ENCODE measurements at regions not wholly inside any gene's neighbourhood (a gene's known extent, or its start where the extent isn't known, plus 50 kb on each side); places are given as distances from the start of the nearest gene placed in this dataset.

GRCh38 chr10:91035650-91036292, 114.9 kb upstream of the ANKRD1 start:
- no peak for FAIRE-seq
- DNase-seq (ENCODE audit: low spot score) = no peak

DNA sequence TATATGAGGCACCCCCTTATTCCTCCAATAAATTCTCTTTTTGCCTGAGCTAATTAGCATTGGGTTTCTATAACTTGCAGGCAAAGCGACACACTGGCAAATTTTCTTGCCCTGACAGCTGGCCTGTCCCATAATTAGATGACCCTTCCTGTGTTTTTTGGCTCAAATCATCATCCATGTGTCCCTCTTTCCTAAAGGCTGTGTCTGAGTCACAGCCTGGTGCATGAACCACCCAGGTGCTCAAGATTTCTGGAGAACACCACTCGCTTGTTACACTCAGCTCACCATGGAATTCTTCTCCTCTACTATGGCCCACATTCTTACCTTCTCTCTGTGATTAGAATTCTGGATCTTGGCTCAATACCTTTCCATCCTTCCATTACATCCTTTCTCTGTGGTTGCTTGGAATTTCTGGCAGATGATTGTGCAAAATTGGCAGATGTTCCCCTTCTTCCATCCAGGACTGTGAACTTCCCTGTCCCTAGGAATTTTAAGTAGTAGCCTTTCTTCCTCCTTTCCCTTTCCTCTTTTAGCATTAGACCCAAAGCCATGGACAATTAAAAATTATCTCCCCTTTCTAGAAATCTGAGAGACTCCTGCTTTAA, 116.0 kb upstream of the ANKRD1 start:
- DNase-seq (ENCODE audit: low spot score) = no peak
- FAIRE-seq = no peak

GRCh38 chr10:91038971-91039370, 118.1 kb upstream of the ANKRD1 start:
- FAIRE-seq = no peak
- no peak for DNase-seq (ENCODE audit: low spot score)

DNA sequence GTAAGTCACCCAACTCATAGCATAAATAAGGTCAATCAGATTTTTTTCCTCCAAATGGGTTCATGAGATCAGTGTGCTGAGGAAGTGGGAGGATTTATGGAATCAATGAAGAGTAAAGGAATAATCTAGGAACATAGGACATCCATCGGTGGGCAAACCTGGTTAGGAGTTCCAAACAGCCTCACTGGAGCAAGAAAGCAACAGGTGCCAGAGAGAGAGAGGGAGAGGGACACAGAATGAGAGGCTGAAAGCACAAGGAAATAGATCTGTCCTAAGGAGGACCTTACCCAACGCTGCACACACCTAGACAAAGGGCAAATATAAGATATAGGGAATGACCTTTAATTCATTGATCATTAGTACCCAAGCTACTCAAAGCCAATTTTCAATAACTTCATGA, 119.5 kb upstream of the ANKRD1 start:
- FAIRE-seq = no peak
- no peak for DNase-seq (ENCODE audit: low spot score)

GRCh38 chr10:91042069-91042468, 121.2 kb upstream of the ANKRD1 start:
- DNase-seq (ENCODE audit: low spot score) = no peak
- no peak for FAIRE-seq

- FAIRE-seq = no peak
- DNase-seq (ENCODE audit: low spot score) = peak; percentile 42
These were observed 122.5 kb upstream of the ANKRD1 start for GRCh38 chr10:91043173-91043910.

DNA sequence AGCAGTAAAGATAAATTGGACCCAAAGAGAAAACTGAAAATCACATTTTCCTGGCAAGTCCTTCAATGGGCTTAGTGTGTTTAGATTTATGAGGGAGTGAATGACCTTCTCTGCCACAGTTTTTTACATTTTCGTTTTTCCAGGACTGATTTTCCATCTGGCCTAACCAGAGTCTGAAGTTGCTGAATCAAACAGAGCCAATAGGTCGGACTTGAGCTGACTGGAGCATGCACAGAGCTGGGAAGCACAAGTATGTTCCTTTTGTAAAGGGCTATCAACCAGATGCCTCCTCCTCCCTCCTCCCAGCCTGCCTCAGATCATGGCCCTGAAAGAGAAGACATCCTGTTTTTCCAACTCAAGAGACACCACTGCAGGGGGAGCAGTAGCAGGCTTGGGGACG, 126.0 kb upstream of the ANKRD1 start:
- FAIRE-seq (no peak), DNase-seq (ENCODE audit: low spot score) (no peak)

GRCh38 chr10:91048380-91048779, 127.5 kb upstream of the ANKRD1 start:
- no peak for FAIRE-seq
- no peak for DNase-seq (ENCODE audit: low spot score)

DNA sequence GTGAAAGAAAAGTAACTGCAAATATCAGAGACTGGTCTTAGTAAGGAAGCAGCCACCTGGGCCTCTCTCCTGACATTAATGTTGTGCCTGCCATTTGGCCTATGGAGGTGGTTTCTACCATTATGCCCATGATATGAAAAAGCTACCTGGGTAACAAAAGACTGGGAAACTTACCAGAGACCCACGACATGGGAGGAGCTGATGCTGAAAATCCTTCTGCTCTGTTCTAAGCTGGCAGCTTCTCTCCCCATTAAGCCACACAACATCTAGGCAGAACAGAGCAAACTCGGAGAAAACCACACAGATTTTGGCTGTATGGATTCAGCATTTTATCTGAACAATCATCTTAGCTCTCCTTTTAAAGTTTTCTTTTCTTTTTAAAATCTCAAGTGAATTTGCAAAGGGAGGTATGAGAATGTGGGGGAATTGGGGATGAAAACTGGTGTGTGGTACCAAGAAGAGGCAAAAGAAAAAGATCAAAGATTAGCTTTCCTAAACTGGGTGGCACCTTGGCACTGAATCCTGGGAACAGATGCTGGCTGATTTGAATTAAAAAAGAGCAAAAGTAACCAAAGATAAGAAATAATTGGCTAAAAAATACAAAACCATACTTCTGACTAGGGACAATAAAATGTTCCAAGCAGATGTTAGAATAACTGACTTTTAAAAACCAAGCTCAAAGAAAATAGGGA, 128.6 kb upstream of the ANKRD1 start:
- FAIRE-seq (no peak), DNase-seq (ENCODE audit: low spot score) (no peak)

DNA sequence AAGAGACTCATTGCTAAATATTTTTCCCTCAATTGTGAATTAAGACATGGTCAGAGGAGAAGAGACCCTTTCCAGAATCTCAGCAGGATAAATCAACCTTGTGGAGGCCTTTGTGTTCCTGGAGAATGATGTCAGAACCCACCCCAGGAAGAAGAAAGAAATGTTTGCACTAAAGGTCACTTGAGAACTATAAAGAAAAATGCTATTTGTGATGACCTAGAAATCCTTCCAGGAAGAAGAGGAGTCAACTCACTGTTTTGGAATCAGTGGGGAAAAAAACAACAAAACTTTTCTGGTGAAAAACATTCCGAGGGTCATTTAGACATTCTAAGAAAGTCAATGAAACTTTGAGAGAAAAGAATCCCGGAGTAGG, 129.1 kb upstream of the ANKRD1 start:
- FAIRE-seq (no peak), DNase-seq (ENCODE audit: low spot score) (no peak)

GRCh38 chr10:91050371-91051034, 129.6 kb upstream of the ANKRD1 start:
- FAIRE-seq (no peak), DNase-seq (ENCODE audit: low spot score) (no peak)

DNA sequence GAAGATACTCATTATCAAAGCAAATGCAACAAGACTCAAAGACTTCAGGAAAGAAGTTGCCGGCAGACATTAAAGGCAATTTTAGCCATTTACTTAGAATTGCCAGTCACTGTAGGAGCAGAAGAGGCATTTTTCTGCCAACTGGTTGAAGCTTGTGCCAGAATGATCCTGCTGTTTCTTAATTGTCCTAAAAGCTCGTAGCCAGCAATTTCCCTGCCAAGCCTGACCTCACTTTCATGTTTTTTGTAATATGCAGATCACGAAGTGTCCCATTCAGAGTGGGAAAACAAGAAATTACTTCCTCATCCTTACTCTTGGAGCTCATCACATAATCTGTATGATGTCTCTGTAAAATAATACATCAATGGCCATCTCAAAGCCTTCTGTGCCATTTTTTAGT, 130.9 kb upstream of the ANKRD1 start:
- no peak for DNase-seq (ENCODE audit: low spot score)
- FAIRE-seq = no peak

DNA sequence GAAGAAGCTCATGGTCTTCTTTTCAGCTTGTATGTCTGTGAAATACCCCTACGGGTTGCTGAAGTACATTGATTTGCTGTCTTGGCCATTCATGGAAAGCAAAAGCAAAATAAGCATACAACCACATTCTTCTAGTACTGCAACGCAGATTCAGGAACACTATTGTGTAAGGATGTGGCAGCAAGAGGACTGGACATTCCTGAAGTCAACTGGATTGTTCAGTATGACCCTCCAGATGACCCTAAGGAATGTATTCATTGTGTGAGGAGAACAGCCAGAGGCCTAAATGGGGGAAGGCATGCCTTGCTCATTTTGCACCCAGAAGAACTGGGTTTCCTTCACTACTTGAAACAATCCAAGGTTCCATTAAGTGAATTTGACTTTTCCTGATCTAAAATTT, 133.4 kb upstream of the ANKRD1 start:
- FAIRE-seq = no peak
- no peak for DNase-seq (ENCODE audit: low spot score)

DNA sequence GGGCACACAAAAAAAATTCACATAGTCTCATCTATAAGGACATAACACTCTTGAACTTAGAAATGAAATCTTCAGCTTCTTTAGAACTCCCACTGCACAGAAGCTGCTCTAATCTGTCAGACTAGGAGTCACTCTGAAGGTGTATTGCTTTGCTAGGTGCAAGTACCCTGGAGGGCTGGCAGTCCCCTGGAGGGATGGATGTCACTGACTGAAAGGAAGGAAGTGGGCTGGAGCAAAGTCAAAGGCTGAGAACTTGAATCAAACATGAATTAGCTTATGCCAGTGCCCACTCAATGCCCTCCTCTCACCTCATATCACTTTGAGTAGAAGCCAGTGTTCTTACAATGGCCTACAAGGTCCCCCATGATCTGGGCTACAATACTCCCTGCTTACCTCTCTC, 140.3 kb upstream of the ANKRD1 start:
- DNase-seq (ENCODE audit: low spot score) (no peak), FAIRE-seq (no peak)

DNA sequence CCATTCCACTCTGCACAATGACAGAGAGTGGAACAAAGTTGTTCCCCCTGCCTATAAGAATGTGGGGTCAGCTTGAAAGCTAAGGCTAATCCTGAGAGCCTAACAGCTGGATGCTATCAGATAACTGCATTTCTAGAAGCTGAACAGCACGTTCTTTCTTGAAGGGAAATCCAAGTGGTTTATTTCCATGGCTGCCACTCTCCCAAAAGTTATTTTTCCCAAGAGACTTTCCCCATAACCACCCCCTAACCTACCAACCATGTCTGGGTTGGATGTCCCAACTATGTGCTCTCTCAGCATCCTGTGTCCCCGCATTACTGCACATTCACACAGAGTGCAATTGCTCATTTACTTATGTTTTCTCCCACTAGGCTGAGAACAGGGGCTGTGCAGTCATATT, 140.7 kb upstream of the ANKRD1 start:
- no peak for FAIRE-seq
- no peak for DNase-seq (ENCODE audit: low spot score)

- DNase-seq (ENCODE audit: low spot score) (no peak), FAIRE-seq (no peak)
These were observed 141.2 kb upstream of the ANKRD1 start for GRCh38 chr10:91062091-91062490.

DNA sequence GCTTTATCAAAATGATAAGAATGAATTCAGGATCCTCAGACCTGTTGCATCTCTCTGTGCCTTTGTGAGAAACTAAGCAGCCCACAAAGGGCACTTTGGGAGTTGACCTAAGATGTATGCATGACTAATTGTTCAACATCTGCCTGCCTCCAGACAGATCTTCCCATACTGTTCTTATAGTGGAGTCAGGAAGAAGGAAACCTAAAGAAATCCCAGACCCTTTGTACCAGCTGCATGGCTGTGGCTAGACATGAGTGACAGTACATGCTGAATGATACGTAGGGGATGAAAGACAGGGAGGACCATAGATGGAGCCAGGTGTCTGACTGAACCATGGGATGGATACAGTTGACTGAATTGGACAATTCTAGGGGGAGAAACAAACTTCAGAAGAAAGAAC, 148.7 kb upstream of the PCGF5 start:
- FAIRE-seq (no peak), DNase-seq (ENCODE audit: low spot score) (no peak)

- no peak for FAIRE-seq
- DNase-seq (ENCODE audit: low spot score) = no peak
These were observed 147.0 kb upstream of the PCGF5 start for GRCh38 chr10:91073286-91073979.

DNA sequence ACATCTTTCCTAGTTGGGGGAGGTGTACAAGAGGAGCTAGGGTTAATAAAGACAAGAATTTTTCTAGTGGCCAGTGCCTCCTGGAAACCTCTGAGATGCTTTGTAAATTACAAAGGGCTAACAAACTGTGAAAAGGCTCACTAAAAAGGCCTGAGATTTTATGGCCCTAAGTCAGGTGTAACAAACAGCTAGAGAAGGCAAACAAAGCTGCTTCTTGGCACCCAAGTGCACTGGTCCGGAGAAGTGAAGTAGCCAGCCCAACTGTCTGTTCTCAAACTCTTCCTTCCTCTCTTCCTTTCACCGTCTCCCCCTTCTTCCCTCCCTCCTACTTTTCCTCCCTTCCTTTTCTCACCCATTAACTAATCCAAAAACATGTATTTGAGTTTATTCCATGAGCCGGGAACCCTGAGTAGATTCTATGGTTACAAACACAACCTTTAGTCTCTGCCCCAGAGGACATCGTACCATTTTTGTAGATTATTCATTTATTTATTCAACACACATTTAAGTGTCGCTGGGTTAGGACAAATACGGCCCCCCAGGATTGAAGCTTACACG, 143.4 kb upstream of the PCGF5 start:
- no peak for FAIRE-seq
- no peak for DNase-seq (ENCODE audit: low spot score)

DNA sequence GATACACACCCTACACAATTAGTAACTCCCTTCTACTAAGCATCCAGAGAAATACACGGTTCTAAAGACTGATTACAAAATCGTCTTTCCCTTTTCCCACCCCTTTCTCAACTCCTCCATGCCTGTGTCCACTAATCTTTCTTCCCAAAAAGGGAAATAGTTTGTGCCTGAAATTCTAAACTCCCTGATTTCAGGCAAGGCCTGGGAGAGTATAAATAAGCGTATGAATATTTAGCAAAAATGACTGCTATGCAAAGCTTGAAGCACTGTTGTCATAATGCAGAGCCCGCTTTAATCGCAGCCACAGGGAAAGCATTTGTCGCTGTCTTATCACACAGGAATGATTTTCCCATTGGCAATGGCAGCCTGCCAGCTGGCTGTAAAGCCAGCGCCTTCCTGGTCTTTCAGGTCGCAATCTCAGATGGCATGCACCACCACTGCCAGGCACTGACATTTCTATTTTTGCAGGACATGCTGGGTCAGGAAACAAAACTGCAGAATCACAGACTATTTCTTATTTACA, 142.9 kb upstream of the PCGF5 start:
- DNase-seq (ENCODE audit: low spot score) (peak; percentile 21), FAIRE-seq (no peak)

DNA sequence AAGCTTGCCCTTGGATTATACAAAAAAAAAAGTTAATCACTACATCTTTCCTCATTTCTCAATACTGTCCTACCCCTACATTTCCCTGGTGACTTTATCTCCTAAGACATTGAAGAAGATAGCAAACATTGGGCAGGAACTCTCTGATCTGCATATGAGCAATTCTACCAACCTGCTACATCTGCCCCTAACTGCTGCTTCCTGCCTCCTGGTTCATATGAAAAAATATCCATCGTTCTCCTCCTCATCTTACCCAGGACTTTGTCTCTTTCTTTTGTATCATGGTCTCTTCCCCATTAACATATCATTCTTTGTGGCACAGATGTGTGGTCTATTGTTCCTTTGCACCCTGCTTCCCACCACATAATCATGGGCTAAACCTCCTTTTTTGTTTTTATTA, 139.7 kb upstream of the PCGF5 start:
- FAIRE-seq = no peak
- DNase-seq (ENCODE audit: low spot score) = no peak

All from RCC 7860 (cell line).